CD14-positive monocyte (primary cell): ENCODE measurements at regions not wholly inside any gene's neighbourhood (a gene's known extent, or its start where the extent isn't known, plus 50 kb on each side); places are given as distances from the start of the nearest gene placed in this dataset.

Experiments used
- DNase-seq, 3 donors: peaks; one replicate each; pipeline ENCODE4 v3.0.0-alpha.2; 2011 to 2022
- H2AFZ ChIP-seq: 2 replicates; pipeline ENCODE4 v1.6.0; 2012; ENCODE audit warnings: mild to moderate bottlenecking, low read depth, low read length, inconsistent platforms; ENCODE audit not compliant: insufficient read depth, poor library complexity, severe bottlenecking
- H3K27ac ChIP-seq, 2 donors: 1 replicate in 1 of 2; 2 replicates in 1 of 2; pipeline ENCODE4 v1.5.1; 2012 to 2013; ENCODE audit warnings: low read length in 2 of 2, control low read depth in 1 of 2, inconsistent platforms in 1 of 2, low read depth in 1 of 2, mild to moderate bottlenecking in 1 of 2
- H3K27me3 ChIP-seq, 2 donors: one replicate each; pipeline versions ENCODE4 v1.6.0 to v1.6.1; 2011 to 2013; ENCODE audit warnings: low read length in 2 of 2; ENCODE audit not compliant: control insufficient read depth in 2 of 2, insufficient read depth in 2 of 2
- H3K36me3 ChIP-seq, 2 donors: replicated peaks in 1 of 2; 1 replicate in 1 of 2; 2 replicates in 1 of 2; pipeline versions ENCODE4 v1.5.1 to v1.6.1; 2012 to 2013; ENCODE audit warnings: low read length in 2 of 2, control low read depth in 1 of 2, inconsistent platforms in 1 of 2, mild to moderate bottlenecking in 1 of 2; ENCODE audit not compliant: insufficient read depth in 2 of 2, control insufficient read depth in 1 of 2
- H3K4me1 ChIP-seq, 2 donors: 1 replicate in 1 of 2; 2 replicates in 1 of 2; pipeline versions ENCODE4 v1.5.1 to v1.6.1; 2012 to 2013; ENCODE audit warnings: low read length in 2 of 2, control low read depth in 1 of 2, inconsistent platforms in 1 of 2, mild to moderate bottlenecking in 1 of 2, moderate library complexity in 1 of 2; ENCODE audit not compliant: insufficient read depth in 2 of 2, control insufficient read depth in 1 of 2
- H3K4me2 ChIP-seq: replicated peaks from 2 replicates; pipeline ENCODE3; 2012; ENCODE audit warnings: low read length, moderate library complexity, mild to moderate bottlenecking; ENCODE audit not compliant: poor library complexity, severe bottlenecking; ENCODE audit errors: extremely low read depth
- H3K4me3 ChIP-seq, 3 experiments: fragments of 200-600 bp in 1 of 3; sonication (generic) in 1 of 3; replicated peaks in 1 of 3; 1 replicate in 2 of 3; 2 replicates in 1 of 3; pipeline ENCODE4 v1.5.1; 2011 to 2013; ENCODE audit warnings: low read length in 3 of 3, mild to moderate bottlenecking in 3 of 3, control low read depth in 2 of 3, low read depth in 2 of 3, inconsistent platforms in 1 of 3, moderate library complexity in 1 of 3
- H3K79me2 ChIP-seq: 2 replicates; pipeline ENCODE4 v1.6.0; 2012; ENCODE audit warnings: mild to moderate bottlenecking, control low read depth, inconsistent platforms, low read length, moderate library complexity; ENCODE audit not compliant: insufficient read depth
- H3K9ac ChIP-seq: 2 replicates; pipeline ENCODE4 v1.6.0; 2017; ENCODE audit warnings: low read length, mild to moderate bottlenecking; ENCODE audit not compliant: insufficient read depth, poor library complexity, severe bottlenecking
- H3K9me3 ChIP-seq, 2 donors: replicated peaks in 1 of 2; 1 replicate in 1 of 2; 2 replicates in 1 of 2; pipeline versions ENCODE4 v1.5.1 to v1.6.1; 2012 to 2013; ENCODE audit warnings: low read length in 2 of 2, control low read depth in 1 of 2; ENCODE audit not compliant: control insufficient read depth in 1 of 2, insufficient read depth in 1 of 2
- H4K20me1 ChIP-seq: 2 replicates; pipeline ENCODE4 v1.6.0; 2012; ENCODE audit warnings: mild to moderate bottlenecking, low read length, control low read depth, moderate library complexity; ENCODE audit not compliant: insufficient read depth
- H3K27ac Mint-ChIP-seq, 7 donors: one replicate each; pipeline ENCODE4 v1.8.0; 2020; ENCODE audit warnings: mild to moderate bottlenecking in 7 of 7, mixed read lengths in 7 of 7, moderate library complexity in 6 of 7, inconsistent platforms in 2 of 7
- H3K27me3 Mint-ChIP-seq, 3 donors: one replicate each; pipeline ENCODE4 v1.8.0; 2021 to 2022; ENCODE audit warnings: low read depth in 3 of 3, mild to moderate bottlenecking in 3 of 3, mixed read lengths in 3 of 3, moderate library complexity in 3 of 3, inconsistent platforms in 1 of 3
- H3K36me3 Mint-ChIP-seq, 2 donors: one replicate each; pipeline ENCODE4 v1.8.0; 2020; ENCODE audit warnings: mixed read lengths in 2 of 2, inconsistent platforms in 1 of 2, mild to moderate bottlenecking in 1 of 2
- H3K4me1 Mint-ChIP-seq: one replicate; pipeline ENCODE4 v1.8.0; 2020; ENCODE audit warnings: mild to moderate bottlenecking, mixed read lengths
- H3K4me3 Mint-ChIP-seq, 2 donors: one replicate each; pipeline ENCODE4 v1.8.0; 2020; ENCODE audit warnings: mild to moderate bottlenecking in 2 of 2, mixed read lengths in 2 of 2, moderate library complexity in 1 of 2
- H3K9me3 Mint-ChIP-seq, 7 donors: one replicate each; pipeline ENCODE4 v1.8.0; 2020 to 2022; ENCODE audit warnings: mixed read lengths in 7 of 7, mild to moderate bottlenecking in 6 of 7, moderate library complexity in 6 of 7, inconsistent platforms in 2 of 7
- CTCF ChIP-seq: fragments of 200-600 bp; IDR thresholded peaks from one replicate; pipeline ENCODE4 v1.8.0; 2022; ENCODE audit warnings: antibody characterized with exemption, mild to moderate bottlenecking
- WGBS: methylation state at CpG from one replicate; pipeline ENCODE4 v1.1.5; 2013; ENCODE audit warnings: missing lambda C conversion rate; ENCODE audit not compliant: insufficient coverage; 5-methylcytosine and 5-hydroxymethylcytosine counted together
- intact Hi-C, 2 donors: fragments of 100-400 bp; cut with micrococcal nuclease; formaldehyde crosslinking; loops; one replicate each; pipeline versions ENCODE4 v1.15.0 to v1.15.1; 2023

DNA sequence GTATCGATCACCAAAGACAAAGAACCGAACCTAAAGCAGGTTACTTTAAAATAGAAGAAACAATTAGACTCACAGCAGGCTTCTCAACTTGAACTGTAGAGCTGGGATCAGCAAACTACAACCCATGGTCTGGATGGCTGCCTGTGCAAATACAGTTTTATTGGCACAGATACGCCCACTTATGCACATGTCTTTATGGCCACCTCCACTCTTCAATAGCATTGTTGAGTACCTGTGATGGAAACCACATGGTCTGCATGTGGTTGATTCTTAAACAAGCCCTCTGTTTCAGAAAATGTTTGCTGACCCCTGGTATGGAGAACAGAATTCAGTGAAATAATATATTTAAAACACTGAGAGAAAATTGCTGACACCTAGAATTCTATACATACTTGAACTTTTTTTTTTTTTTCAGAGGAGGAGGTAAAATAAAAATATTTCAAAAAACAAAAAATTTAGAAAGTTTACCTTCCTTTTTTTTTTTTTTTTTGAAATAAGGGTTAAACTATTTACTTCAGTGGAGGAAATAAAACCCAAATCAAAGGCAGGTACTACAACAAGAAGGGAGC, 263.8 kb upstream of the ATP10A start:
- Mint-ChIP-seq H3K36me3 (no peaks in the 10 kb centered on the region), H3K4me1 (no peaks in the 10 kb centered on the region), H3K4me3 (no peak overlapping the region), H3K27me3 (peaks cover 0 to 2% (median 2%) of the 10 kb centered on the region in 3 donors), H3K9me3 (peaks cover 0 to 31% (median 15%) of the 10 kb centered on the region in 7 donors), H3K27ac (no peak overlapping the region)
- no peak overlapping the region for H2AFZ ChIP-seq
- H3K9ac ChIP-seq, result no peak overlapping the region
- H3K4me3 ChIP-seq, result no peak overlapping the region
- H3K4me2 ChIP-seq, result no peak overlapping the region
- no peak for TF ChIP-seq CTCF
- H4K20me1 ChIP-seq, result no peaks in the 10 kb centered on the region
- no peak for DNase-seq
- no peaks in the 10 kb centered on the region for H3K4me1 ChIP-seq
- no peaks in the 10 kb centered on the region for H3K79me2 ChIP-seq
- 100% methylated on average over 1 of the region's 3 CpGs for WGBS
- peaks cover 0 to 25% of the 10 kb centered on the region in 2 donors for H3K9me3 ChIP-seq
- H3K27me3 ChIP-seq, result no peaks in the 10 kb centered on the region
- no peaks in the 10 kb centered on the region for H3K36me3 ChIP-seq
- no peak overlapping the region for H3K27ac ChIP-seq
- intact Hi-C loops, result no loop called here

DNA sequence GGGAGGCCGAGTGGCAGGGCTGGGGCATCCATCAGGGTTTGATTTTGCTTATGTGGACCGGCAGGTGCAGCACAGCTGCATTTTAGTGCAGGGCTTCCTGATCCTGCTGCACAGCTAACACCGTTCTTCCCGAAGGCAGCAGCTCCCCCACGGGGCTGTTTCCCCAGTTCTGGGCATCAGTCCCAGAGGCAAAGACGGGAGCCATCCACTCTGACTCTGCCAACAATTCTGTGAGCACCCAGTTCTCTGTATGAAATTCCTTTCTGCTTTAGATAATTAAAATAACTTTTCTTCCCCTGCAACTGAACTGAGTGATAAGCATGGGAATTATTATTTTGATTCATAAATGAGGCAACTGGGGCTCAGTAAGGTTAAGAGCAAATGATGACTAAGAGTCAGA, 262.9 kb upstream of the ATP10A start:
- peaks cover 0 to 30% of the 10 kb centered on the region in 2 donors for H3K9me3 ChIP-seq
- no peaks in the 10 kb centered on the region for H4K20me1 ChIP-seq
- Mint-ChIP-seq H3K27ac (no peak overlapping the region), H3K36me3 (no peaks in the 10 kb centered on the region), H3K4me1 (no peaks in the 10 kb centered on the region), H3K27me3 (peaks cover 0 to 2% (median 2%) of the 10 kb centered on the region in 3 donors), H3K9me3 (peaks cover 0 to 33% (median 15%) of the 10 kb centered on the region in 7 donors), H3K4me3 (no peak overlapping the region)
- no peak overlapping the region for H3K9ac ChIP-seq
- no peak overlapping the region for H2AFZ ChIP-seq
- H3K4me3 ChIP-seq, result no peak overlapping the region
- no peaks in the 10 kb centered on the region for H3K4me1 ChIP-seq
- no peaks in the 10 kb centered on the region for H3K79me2 ChIP-seq
- intact Hi-C loops, result no loop called here
- H3K36me3 ChIP-seq, result no peaks in the 10 kb centered on the region
- H3K27me3 ChIP-seq, result no peaks in the 10 kb centered on the region
- no peak for TF ChIP-seq CTCF
- no peak overlapping the region for H3K4me2 ChIP-seq
- DNase-seq, result no peak
- no peak overlapping the region for H3K27ac ChIP-seq
- WGBS, result 88% methylated on average over 5 of the region's 6 CpGs
